HPDE6-E6E7 (cell line): ENCODE measurements at regions not wholly inside any gene's neighbourhood (a gene's known extent, or its start where the extent isn't known, plus 50 kb on each side); places are given as distances from the start of the nearest gene placed in this dataset.

Experiments used
- DNase-seq: peaks from one replicate; pipeline ENCODE4 v3.0.0; 2011; ENCODE audit warnings: missing footprints; ENCODE audit errors: extremely low spot score

- DNase-seq: no peak
These were observed 184.8 kb downstream of the GBA3 start for GRCh38 chr4:22877486-22878052.

GRCh38 chr4:22876270-22876669 is 183.5 kb downstream of the GBA3 start:
- no peak for DNase-seq

GRCh38 chr4:22875587-22876257 is 183.0 kb downstream of the GBA3 start:
- no peak for DNase-seq

- no peak for DNase-seq
These were observed 181.7 kb downstream of the GBA3 start for GRCh38 chr4:22874334-22874912.

GRCh38 chr4:22873899-22874298 is 181.2 kb downstream of the GBA3 start:
- no peak for DNase-seq

GRCh38 chr4:22870847-22871449 is 178.2 kb downstream of the GBA3 start:
- no peak for DNase-seq

GRCh38 chr4:22869235-22869634 is 176.5 kb downstream of the GBA3 start:
- no peak for DNase-seq
